GM23338 (cell line): ENCODE measurements at regions not wholly inside any gene's neighbourhood (a gene's known extent, or its start where the extent isn't known, plus 50 kb on each side); places are given as distances from the start of the nearest gene placed in this dataset.

Source experiments
- ATAC-seq: fragments of 200-7000 bp; cut with Tn5 transposase; 3 replicates; pipeline ENCODE4 v1.9.1; 2020
- DNase-seq: peaks from one replicate; pipeline ENCODE4 v3.0.0-alpha.2; 2015; ENCODE audit warnings: low spot score
- H2AFZ ChIP-seq: fragments of 200-600 bp; sonication (generic); 2 replicates; pipeline ENCODE4 v1.8.0; 2016; ENCODE audit warnings: antibody characterized with exemption, mild to moderate bottlenecking, moderate library complexity
- H3F3A ChIP-seq: fragments of 200-600 bp; sonication (generic); replicated peaks from 2 replicates; pipeline ENCODE4 v1.8.0; 2017; ENCODE audit warnings: antibody characterized with exemption, mixed run types, low read depth
- H3K27ac ChIP-seq: fragments of 200-600 bp; sonication (generic); 2 replicates; pipeline ENCODE4 v1.6.1; 2016; ENCODE audit warnings: low read depth
- H3K27me3 ChIP-seq: fragments of 200-600 bp; sonication (generic); 2 replicates; pipeline ENCODE4 v1.8.0; 2016; ENCODE audit warnings: mild to moderate bottlenecking, mixed run types, moderate library complexity; ENCODE audit not compliant: insufficient read depth
- H3K36me3 ChIP-seq: fragments of 200-600 bp; sonication (generic); 2 replicates; pipeline ENCODE4 v1.8.0; 2016; ENCODE audit warnings: mild to moderate bottlenecking; ENCODE audit not compliant: insufficient read depth
- H3K4me1 ChIP-seq: fragments of 200-600 bp; sonication (generic); 2 replicates; pipeline ENCODE4 v1.8.0; 2016; ENCODE audit warnings: mild to moderate bottlenecking, moderate library complexity; ENCODE audit not compliant: insufficient read depth
- H3K4me2 ChIP-seq: fragments of 200-600 bp; sonication (generic); 2 replicates; pipeline ENCODE4 v1.7.1; 2017; ENCODE audit warnings: mixed run types
- H3K4me3 ChIP-seq: fragments of 200-600 bp; sonication (generic); 2 replicates; pipeline ENCODE4 v1.6.1; 2016; ENCODE audit warnings: mixed run types
- H3K79me2 ChIP-seq: fragments of 200-600 bp; sonication (generic); replicated peaks from 2 replicates; pipeline ENCODE4 v1.8.0; 2017; ENCODE audit warnings: mild to moderate bottlenecking; ENCODE audit not compliant: insufficient read depth
- H3K9me2 ChIP-seq: fragments of 200-600 bp; sonication (generic); 2 replicates; pipeline ENCODE4 v1.8.0; 2017; ENCODE audit not compliant: insufficient read depth
- H4K20me1 ChIP-seq: fragments of 200-600 bp; sonication (generic); replicated peaks from 2 replicates; pipeline ENCODE4 v1.8.0; 2017; ENCODE audit warnings: mild to moderate bottlenecking; ENCODE audit not compliant: insufficient read depth
- H3K27ac Mint-ChIP-seq: 2 replicates; pipeline ENCODE4 v1.8.0; 2020; ENCODE audit warnings: inconsistent platforms, mild to moderate bottlenecking, moderate library complexity, mixed read lengths
- H3K27me3 Mint-ChIP-seq: 3 replicates; pipeline ENCODE4 v1.8.0; 2022; ENCODE audit warnings: low read depth, mild to moderate bottlenecking, moderate library complexity, mixed read lengths, inconsistent platforms; ENCODE audit not compliant: insufficient read depth, poor library complexity
- H3K36me3 Mint-ChIP-seq: 3 replicates; pipeline ENCODE4 v1.8.0; 2021; ENCODE audit warnings: low read depth, mild to moderate bottlenecking, inconsistent platforms, moderate library complexity, mixed read lengths
- H3K4me1 Mint-ChIP-seq: 3 replicates; pipeline ENCODE4 v1.8.0; 2020; ENCODE audit warnings: mild to moderate bottlenecking, inconsistent platforms, mixed read lengths
- H3K4me3 Mint-ChIP-seq: 3 replicates; pipeline ENCODE4 v1.8.0; 2021; ENCODE audit warnings: moderate library complexity, mild to moderate bottlenecking, inconsistent platforms, mixed read lengths
- H3K9me3 Mint-ChIP-seq: 3 replicates; pipeline ENCODE4 v1.8.0; 2020; ENCODE audit warnings: moderate library complexity, mild to moderate bottlenecking, inconsistent platforms, mixed read lengths
- CREB1 ChIP-seq: fragments of 250-450 bp; sonication (Bioruptor Pico); IDR thresholded peaks from 2 replicates; pipeline ENCODE4 v1.5.0; 2020; ENCODE audit warnings: low read depth, mild to moderate bottlenecking, moderate library complexity
- CTCF ChIP-seq, 2 experiments: fragments of 200-600 bp in 1 of 2; sonication (generic) in 1 of 2; conservative IDR thresholded peaks; 2 replicates each; pipeline versions ENCODE4 v1.5.1 to v1.6.1; 2016 to 2017; ENCODE audit warnings: antibody characterized with exemption in 2 of 2, low read depth in 2 of 2, mild to moderate bottlenecking in 2 of 2, moderate library complexity in 1 of 2
- EZH2 ChIP-seq: fragments of 200-600 bp; sonication (generic); IDR thresholded peaks from one replicate; pipeline ENCODE4 v1.8.0; 2017; ENCODE audit warnings: antibody characterized with exemption, mild to moderate bottlenecking, low read depth; ENCODE audit not compliant: unreplicated experiment
- EZH2phosphoT487 ChIP-seq: fragments of 200-600 bp; sonication (generic); IDR thresholded peaks from one replicate; pipeline ENCODE4 v1.8.1; 2018; ENCODE audit warnings: antibody characterized with exemption; ENCODE audit not compliant: unreplicated experiment
- JUNB ChIP-seq: IDR thresholded peaks from one replicate; pipeline ENCODE4 v1.6.1; 2016; ENCODE audit warnings: antibody characterized with exemption; ENCODE audit not compliant: unreplicated experiment
- NANOG ChIP-seq: IDR thresholded peaks from 2 replicates; pipeline ENCODE4 v1.6.1; 2016; ENCODE audit warnings: antibody characterized with exemption, borderline replicate concordance
- POLR2AphosphoS5 ChIP-seq: IDR thresholded peaks from 2 replicates; pipeline ENCODE4 v1.6.1; 2016; ENCODE audit warnings: antibody characterized with exemption, low read depth
- REST ChIP-seq: IDR thresholded peaks from one replicate; pipeline ENCODE4 v1.6.1; 2018; ENCODE audit warnings: antibody characterized with exemption; ENCODE audit not compliant: unreplicated experiment
- STAT1 ChIP-seq: IDR thresholded peaks from one replicate; pipeline ENCODE4 v1.6.1; 2016; ENCODE audit warnings: antibody characterized with exemption; ENCODE audit not compliant: unreplicated experiment
- ZNF114 ChIP-seq: fragments of 250-450 bp; sonication (Bioruptor Pico); IDR thresholded peaks from 2 replicates; pipeline ENCODE4 v1.5.0; 2020; ENCODE audit warnings: mild to moderate bottlenecking, moderate library complexity
- ZNF331 ChIP-seq: fragments of 250-450 bp; sonication (Bioruptor Pico); IDR thresholded peaks from 2 replicates; pipeline ENCODE4 v1.5.0; 2020; ENCODE audit warnings: low read depth, mild to moderate bottlenecking, moderate library complexity
- TF ChIP-seq, protein P1 (sequence below): IDR thresholded peaks from 2 replicates; pipeline ENCODE4 v1.6.1; 2016; ENCODE audit warnings: antibody characterized with exemption

GRCh38 chr2:236354056-236354940 lies 90.1 kb upstream of the ASB18 start:
- Histone ChIP-seq H3K9me2 (no peaks in the 10 kb centered on the region), H3F3A (no peaks in the 10 kb centered on the region), H3K79me2 (no peaks in the 10 kb centered on the region), H4K20me1 (no peaks in the 10 kb centered on the region), H3K4me3 (no peak overlapping the region), H3K36me3 (no peaks in the 10 kb centered on the region), H3K4me2 (no peak overlapping the region), H3K27me3 (no peaks in the 10 kb centered on the region), H3K4me1 (no peaks in the 10 kb centered on the region), H3K27ac (no peak overlapping the region), H2AFZ (no peak overlapping the region)
- no peaks in the 10 kb centered on the region for H3K36me3 Mint-ChIP-seq
- DNase-seq, result no peak
- no peak overlapping the region for H3K27ac Mint-ChIP-seq
- peaks cover 9% of the 10 kb centered on the region for H3K4me1 Mint-ChIP-seq
- no peak overlapping the region for H3K4me3 Mint-ChIP-seq
- peaks cover 4% of the 10 kb centered on the region for H3K27me3 Mint-ChIP-seq
- TF ChIP-seq, protein P1, sequence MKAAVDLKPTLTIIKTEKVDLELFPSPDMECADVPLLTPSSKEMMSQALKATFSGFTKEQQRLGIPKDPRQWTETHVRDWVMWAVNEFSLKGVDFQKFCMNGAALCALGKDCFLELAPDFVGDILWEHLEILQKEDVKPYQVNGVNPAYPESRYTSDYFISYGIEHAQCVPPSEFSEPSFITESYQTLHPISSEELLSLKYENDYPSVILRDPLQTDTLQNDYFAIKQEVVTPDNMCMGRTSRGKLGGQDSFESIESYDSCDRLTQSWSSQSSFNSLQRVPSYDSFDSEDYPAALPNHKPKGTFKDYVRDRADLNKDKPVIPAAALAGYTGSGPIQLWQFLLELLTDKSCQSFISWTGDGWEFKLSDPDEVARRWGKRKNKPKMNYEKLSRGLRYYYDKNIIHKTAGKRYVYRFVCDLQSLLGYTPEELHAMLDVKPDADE, result no peak
- TF ChIP-seq EZH2, result no peak
- H3K9me3 Mint-ChIP-seq, result no peaks in the 10 kb centered on the region
- ATAC-seq, result no peak

DNA sequence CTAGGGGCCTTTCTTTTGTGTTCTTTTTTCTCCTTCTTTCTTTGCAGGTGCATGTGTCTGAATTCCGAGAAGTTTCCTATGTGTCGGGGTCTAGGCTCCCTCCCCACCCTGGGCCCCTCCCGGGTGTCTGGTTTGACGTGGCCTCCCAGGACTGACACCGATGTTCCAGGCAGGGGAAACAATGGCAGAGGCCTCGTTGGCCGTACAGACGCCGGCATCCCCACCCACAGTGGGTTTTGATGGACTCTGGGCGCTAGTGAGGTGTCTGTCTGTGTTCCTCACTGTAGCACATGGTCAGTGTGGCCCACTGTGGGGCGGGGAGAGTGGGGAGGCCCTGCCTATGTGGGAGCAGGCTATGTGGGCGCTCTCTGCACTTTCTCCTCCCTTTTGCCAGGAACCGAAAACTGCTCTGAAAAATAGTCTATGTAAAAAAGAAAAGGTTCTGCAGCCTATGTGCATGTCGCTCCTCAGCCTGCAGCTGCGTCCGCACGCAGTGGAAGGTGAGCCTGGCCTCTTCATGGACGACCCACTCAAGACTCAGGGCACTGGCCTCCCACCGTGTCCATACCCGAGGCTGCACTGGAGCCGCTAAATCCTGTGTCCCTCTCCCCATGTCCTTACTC lies 90.9 kb upstream of the ASB18 start:
- Mint-ChIP-seq H3K4me3 (no peak overlapping the region), H3K36me3 (no peaks in the 10 kb centered on the region), H3K9me3 (no peaks in the 10 kb centered on the region), H3K27me3 (peaks cover 2% of the 10 kb centered on the region), H3K4me1 (peaks cover 9% of the 10 kb centered on the region), H3K27ac (no peak overlapping the region)
- H3K27me3 ChIP-seq, result no peaks in the 10 kb centered on the region
- H3K9me2 ChIP-seq, result no peaks in the 10 kb centered on the region
- ATAC-seq, result no peak
- no peak overlapping the region for H2AFZ ChIP-seq
- no peaks in the 10 kb centered on the region for H3K79me2 ChIP-seq
- H3K4me2 ChIP-seq, result no peak overlapping the region
- no peak overlapping the region for H3K27ac ChIP-seq
- H3K36me3 ChIP-seq, result no peaks in the 10 kb centered on the region
- H4K20me1 ChIP-seq, result no peaks in the 10 kb centered on the region
- no peaks in the 10 kb centered on the region for H3K4me1 ChIP-seq
- H3K4me3 ChIP-seq, result no peak overlapping the region
- DNase-seq, result no peak
- no peaks in the 10 kb centered on the region for H3F3A ChIP-seq
- TF ChIP-seq, protein P1, result no peak
- TF ChIP-seq JUNB (no peak), ZNF331 (CRISPR knock-in tag) (no peak), CREB1 (CRISPR knock-in tag) (no peak), NANOG (no peak), POLR2AphosphoS5 (no peak), STAT1 (no peak), REST (no peak), EZH2 (no peak), EZH2phosphoT487 (no peak), CTCF (conservative IDR thresholded peaks at IDR 0.05; ENCODE audit: low read depth in 2 of 2) (no peak), ZNF114 (no peak)
